Kidney glomerular epithelial cell (primary cell): ENCODE measurements at regions not wholly inside any gene's neighbourhood (a gene's known extent, or its start where the extent isn't known, plus 50 kb on each side); places are given as distances from the start of the nearest gene placed in this dataset.

Experiments
- DNase-seq: peaks from one replicate; lab custom pipeline; 2025; lab: John Stamatoyannopoulos, UW

- DNase-seq: no peak
Measured at GRCh38 chr6:51250317-51250716, 431.6 kb downstream of the TFAP2B start.

DNA sequence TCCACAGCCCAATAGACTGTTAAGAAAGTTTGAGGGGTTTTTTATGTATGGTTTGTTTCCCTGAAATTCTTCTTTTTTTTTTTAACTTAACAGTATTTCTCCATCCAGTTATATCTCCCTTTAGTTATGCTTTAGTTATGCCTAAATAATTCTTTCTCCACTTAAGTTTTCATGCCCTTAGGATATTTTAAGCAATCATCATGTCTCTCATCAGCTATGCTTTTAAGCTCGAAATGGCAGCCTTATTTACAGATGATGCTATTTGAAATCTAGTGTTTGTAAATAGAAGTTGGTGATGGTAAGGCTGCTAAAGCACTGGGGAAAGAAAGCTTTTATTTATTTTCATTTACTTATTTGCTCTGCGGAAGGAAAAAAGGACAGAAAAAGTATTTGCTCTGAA, 439.3 kb downstream of the TFAP2B start:
- DNase-seq: no peak

GRCh38 chr6:51260003-51260402, 441.3 kb downstream of the TFAP2B start:
- no peak for DNase-seq

- no peak for DNase-seq
Measured at GRCh38 chr6:51261691-51262090, 443.0 kb downstream of the TFAP2B start.

GRCh38 chr6:51265426-51265825, 446.8 kb downstream of the TFAP2B start:
- DNase-seq: no peak

GRCh38 chr6:51266604-51267003, 447.9 kb downstream of the TFAP2B start:
- no peak for DNase-seq

GRCh38 chr6:51268666-51269065, 450.0 kb downstream of the TFAP2B start:
- DNase-seq: no peak

GRCh38 chr6:51269876-51270275, 451.2 kb downstream of the TFAP2B start:
- DNase-seq: no peak

- DNase-seq: no peak
Measured at GRCh38 chr6:51271615-51272014, 452.9 kb downstream of the TFAP2B start.

- DNase-seq: no peak
Measured at GRCh38 chr6:51273228-51273961, 454.7 kb downstream of the TFAP2B start.

DNA sequence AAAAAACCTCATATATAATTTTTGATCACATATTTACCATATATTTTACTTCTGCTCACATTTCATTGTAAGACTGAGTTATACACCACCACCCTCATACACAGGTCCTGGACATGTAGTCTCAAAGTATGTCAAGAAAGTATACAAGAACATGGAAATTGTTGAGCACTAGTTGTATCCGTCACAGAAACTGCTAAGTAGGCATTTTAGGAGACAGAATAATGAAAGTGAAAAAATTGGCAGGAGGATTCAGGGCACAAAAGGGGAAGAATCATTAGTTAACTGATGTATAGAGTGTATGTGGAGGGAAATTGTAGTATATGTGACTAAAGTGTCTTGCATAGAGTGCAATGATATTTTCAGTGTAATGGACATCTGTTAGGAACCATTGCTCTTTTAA, 458.8 kb downstream of the TFAP2B start:
- no peak for DNase-seq

DNA sequence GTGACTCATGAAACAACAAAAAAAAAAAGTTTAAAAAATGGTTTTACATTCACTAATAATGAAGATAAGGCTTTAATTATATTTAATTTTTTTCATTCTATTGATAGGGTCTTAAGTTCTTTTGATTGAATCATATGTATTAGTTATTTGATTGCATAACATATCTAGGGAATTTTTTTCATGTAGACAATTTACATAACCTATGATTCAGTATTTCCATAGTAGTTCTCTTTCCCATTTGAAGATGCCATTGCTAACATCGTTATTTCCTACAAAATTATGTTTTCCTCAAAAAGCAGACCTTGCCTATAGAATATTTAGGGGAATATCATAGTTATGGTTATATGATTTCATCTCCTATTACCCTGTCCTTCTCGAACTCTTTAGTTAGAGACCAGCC, 463.4 kb downstream of the TFAP2B start:
- no peak for DNase-seq

- DNase-seq: no peak
Measured at GRCh38 chr6:51283723-51284355, 465.2 kb downstream of the TFAP2B start.

DNA sequence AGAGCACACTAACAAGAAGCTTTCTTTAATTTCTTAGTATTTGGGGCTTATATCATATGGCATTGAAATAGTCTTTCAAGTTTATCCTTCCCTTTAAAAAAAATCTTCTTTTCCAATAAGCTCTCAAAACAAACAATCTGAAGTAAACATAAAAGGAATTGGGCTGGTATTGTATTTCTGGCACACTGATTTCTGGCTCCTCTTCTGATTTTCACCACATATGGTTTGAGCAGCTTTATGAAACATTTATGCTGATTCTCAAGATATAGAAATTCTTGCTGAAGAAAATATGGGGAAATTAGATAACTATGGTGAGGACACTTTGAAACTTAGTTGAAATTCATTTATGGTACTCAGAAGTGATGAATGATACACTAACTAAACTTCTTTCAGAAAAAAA, 467.2 kb downstream of the TFAP2B start:
- DNase-seq: no peak

GRCh38 chr6:51289041-51289440, 470.4 kb downstream of the TFAP2B start:
- no peak for DNase-seq

DNA sequence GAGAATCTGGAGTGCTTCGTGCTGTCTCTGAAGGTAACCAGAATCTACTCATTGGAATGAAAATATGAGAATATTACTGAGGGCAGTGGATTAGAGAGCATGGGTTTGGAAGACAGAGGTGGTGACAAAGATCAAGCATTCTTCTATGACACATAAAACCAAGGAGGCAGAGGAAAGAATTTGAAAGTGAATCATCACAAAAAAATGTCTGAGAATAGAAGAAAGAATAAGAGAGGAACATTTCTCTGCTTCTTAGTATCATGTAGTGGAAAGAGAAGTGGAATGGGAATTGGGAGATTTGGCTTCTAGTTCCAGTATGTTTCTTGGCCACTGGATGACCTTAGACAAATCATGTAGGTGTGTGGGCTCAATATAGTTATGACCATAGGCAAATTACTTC, 474.0 kb downstream of the TFAP2B start:
- DNase-seq: peak; percentile 63

DNA sequence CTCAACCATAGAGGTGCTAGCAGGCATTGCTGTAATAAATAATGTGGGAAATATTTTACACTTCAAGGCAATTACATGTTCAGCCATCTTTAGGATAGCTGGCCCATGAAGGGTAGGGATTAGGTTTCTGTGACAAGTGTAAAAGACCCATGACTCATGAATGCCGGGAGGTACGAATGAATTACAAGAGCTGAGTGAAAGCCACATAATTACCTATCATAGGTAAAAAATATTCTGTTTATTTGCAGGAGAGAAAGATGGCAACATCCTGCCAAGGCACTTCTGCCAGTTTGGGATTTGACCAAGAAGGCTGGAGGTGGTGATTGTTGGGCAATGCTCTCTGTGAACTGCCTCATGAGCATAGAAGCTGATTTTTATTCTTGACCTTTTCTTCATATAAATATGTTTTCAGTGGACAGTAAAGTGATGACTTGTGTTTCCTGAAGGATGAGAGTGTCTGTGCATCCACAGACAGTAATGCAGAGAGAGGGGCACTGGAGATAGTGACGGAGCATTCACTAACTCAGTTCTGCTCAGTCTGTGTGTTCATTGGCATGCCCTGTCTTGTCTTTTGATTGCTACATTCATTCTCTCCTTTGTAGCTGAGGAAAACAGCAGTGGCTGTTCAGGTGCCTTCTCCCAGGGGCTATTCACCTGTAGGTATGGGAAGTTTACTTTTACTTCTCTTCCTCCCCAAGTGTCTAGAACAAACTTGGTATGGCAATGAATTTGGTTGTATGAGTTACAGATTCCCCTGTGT, 481.1 kb downstream of the TFAP2B start:
- DNase-seq: no peak

DNA sequence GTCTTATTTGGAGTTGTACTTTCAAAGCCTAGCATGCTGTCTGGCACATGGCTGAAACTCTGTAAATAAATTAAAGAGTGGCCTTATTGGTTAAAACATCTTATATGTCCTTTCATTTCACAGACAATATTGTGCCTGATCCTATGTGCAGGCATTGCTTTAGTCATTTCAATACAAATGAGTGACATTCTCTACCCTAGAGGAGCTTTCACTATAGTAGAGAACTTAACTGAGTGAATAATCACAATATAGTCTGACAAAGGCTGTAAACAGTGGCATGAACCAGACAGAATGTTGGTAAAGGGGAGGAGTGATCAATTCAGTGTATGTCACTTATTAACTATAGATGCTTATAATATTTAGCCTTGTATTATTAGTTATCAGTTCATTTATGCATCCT, 481.8 kb downstream of the TFAP2B start:
- DNase-seq: no peak

DNA sequence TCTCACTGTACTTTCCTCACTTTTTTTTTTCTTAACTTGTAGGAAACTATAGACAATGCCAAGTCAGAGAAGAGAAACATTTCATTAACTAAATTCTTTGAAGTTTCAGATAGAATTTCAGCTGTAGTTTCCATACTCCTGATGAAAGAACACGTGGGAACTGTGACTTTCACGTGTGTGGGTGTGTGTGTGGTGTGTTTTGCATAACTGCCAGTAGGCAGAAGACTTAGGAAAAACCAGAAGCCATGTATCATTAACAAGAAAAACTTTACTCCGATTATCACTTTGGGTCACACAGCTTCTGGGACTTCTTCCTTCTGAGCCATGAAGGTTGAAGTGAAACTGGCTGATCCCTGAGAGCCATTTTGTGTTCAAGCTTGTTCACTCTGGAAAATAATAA, 483.3 kb downstream of the TFAP2B start:
- no peak for DNase-seq

GRCh38 chr6:51302431-51302830, 483.8 kb downstream of the TFAP2B start:
- no peak for DNase-seq

- no peak for DNase-seq
Measured at GRCh38 chr6:51303338-51303737, 484.7 kb downstream of the TFAP2B start.

- no peak for DNase-seq
Measured at GRCh38 chr6:51314965-51315364, 496.3 kb downstream of the TFAP2B start.

- DNase-seq: no peak
Measured at GRCh38 chr6:51318674-51319073, 500.0 kb downstream of the TFAP2B start.
